Left colon (tissue), 2 donors: ENCODE measurements at regions not wholly inside any gene's neighbourhood (a gene's known extent, or its start where the extent isn't known, plus 50 kb on each side); places are given as distances from the start of the nearest gene placed in this dataset.
"Not testable (repeated sequence)": the region's sequence is repeated elsewhere in the genome, so short reads cannot be mapped to it uniquely, and the experiment has no call there.

Experiments
- ATAC-seq: fragments of 200-7000 bp; cut with Tn5 transposase; one replicate; pipeline ENCODE4 v1.9.1; 2020; ENCODE audit warnings: mild to moderate bottlenecking, moderate library complexity
- DNase-seq, 2 donors: peaks; one replicate each; pipeline ENCODE4 v3.0.0-alpha.2; 2020
- intact Hi-C, 2 donors: fragments of 100-400 bp; cut with DNase I in 1 of 2; cut with micrococcal nuclease in 1 of 2; formaldehyde crosslinking; loops; one replicate each; pipeline versions ENCODE4 v1.11.2 to v1.14.0; 2022; cut with DNase I, micrococcal nuclease
- donor health status: DM: no; HTN: no; CAD: no.
- donor health status: DM: yes; HTN: yes; CAD: no.

DNA sequence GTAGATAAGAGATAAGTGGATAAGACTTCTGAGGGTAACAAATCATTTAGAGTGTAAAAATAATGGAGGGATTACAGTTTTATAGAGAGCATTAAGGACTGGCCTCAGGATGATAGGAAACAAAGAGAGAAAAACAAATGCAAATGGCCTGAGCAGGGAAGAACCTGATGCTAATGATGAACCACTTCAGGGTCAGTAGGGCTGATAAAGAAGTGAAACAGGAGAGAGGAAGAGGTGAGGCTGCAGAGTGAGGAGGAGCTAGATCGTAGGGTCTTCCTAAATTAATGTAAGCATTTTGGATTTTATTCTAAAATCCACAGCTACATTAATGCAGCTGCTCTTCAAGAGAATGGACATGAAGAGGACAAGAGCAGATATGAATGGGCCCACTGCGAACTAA is 698.0 kb upstream of the MEF2C start:
- ATAC-seq (no peak), DNase-seq (no peak)
- intact Hi-C loops: no loop called here

DNA sequence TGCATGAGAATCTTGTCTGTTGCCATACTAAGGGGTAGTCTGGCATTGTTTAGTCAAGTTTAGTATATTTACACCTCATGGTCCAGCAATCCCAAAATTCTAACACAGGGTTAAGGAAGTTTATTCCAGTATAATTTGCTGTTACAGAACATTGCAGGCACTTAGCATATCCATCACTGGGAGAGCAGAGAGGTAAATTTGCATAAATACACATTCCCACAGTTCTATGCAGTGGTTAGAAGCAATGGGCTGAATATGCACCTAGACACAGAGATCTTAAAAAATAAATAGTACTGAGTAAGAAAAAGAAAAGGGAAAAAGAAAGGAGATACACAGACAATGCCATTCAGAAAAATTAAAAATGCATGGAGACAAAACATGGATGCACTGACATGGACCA is 692.3 kb upstream of the MEF2C start:
- ATAC-seq (no peak), DNase-seq (no peak)
- intact Hi-C loops: no loop called here

DNA sequence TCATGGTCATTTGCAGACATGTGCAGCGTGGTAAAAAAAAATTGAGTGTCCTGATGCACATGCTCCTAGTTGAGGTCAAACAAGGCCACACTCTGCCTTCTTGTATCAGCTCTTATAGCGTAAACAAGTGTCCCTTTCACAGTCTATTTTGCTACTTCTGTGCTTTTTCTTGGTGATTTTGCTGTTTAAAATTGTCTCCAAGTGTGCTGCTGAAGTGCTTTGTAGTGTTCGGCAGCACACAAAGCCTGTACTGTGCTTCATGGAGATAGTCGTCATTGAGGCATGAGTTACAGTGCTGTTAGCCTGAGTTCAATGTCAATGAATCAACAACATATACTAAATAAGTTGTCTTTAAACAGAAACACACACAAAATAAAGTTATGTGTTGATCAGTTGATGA is 690.4 kb upstream of the MEF2C start:
- no peak for DNase-seq
- no peak for ATAC-seq
- intact Hi-C loops: no loop called here

DNA sequence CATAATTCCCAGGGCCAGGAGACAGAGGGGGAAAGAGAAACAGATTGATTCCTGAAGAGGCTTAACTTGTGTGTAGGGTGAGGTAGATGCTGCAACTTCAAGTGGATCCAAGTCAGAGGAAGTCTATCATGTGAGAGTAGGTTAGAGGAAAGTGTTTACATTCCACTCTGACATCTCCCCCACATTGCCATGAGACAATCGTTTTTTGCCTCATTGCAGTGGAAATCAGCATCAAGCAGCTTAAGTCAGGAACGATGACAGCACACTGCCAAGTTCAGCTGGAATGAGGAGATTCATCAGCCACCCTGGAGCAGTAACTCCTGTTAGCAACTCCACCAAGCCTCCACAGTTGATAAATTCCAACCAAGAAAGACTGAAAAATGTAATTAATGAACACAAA is 689.7 kb upstream of the MEF2C start:
- DNase-seq (no peak), ATAC-seq (no peak)
- intact Hi-C loops: no loop called here

DNA sequence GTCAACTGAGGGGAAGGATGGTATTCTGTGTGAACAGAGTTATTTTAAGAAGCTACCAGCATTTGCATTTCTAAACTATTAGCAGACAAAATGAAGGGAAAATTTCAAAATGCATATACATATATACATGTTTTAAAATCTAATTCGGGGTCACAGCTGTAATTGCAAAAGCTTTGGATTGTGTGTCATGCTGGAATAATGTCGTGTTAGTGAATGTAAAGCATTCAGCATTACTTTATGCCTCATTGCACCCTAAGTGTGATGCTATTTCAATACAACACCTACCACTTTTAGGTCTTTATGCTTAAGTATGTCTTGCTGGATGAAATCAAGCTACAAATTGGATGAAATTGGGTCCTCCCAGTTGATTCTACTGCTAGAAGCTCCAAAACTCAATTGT is 687.6 kb upstream of the MEF2C start:
- DNase-seq (no peak), ATAC-seq (no peak)
- intact Hi-C loops: no loop called here

DNA sequence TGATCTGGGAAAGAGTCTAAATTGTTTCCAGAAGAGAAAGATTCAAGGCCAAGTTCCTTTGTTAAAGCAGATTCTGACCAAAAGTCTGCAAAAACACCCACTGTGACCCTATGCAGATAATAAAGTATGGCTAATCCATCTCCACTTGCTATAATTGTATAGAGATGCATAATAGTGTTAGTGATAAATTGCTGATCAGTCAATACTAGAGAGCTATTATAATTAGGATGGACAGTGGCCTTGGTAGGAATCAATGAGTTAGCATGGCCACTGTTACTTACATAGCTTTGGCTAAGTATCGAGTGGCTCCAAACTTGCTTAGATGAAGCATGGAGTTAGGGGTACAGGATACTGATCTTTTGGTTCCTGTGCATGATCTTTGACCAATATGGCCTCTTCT is 683.4 kb upstream of the MEF2C start:
- intact Hi-C loops: no loop called here
- no peak for ATAC-seq
- no peak for DNase-seq

DNA sequence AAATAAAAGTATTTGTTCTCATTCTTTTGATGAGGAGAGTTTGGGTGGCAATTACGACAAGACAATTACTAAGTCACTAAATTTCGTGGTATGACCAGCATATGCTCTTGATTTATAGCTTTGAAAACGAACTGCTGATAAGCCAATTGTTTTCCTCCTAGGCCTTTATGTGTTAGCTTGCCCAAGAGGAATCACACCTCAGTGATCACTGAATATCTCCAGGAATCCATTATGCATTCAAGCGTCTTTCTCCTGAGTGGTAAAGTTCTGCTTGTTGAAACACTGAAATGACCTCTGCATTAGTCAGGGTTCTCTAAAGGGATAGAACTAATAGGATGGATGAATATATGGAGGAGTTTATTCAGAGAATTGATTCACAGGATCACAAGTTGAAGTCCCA is 677.7 kb upstream of the MEF2C start:
- no peak for ATAC-seq
- intact Hi-C loops: no loop called here
- DNase-seq: no peak

DNA sequence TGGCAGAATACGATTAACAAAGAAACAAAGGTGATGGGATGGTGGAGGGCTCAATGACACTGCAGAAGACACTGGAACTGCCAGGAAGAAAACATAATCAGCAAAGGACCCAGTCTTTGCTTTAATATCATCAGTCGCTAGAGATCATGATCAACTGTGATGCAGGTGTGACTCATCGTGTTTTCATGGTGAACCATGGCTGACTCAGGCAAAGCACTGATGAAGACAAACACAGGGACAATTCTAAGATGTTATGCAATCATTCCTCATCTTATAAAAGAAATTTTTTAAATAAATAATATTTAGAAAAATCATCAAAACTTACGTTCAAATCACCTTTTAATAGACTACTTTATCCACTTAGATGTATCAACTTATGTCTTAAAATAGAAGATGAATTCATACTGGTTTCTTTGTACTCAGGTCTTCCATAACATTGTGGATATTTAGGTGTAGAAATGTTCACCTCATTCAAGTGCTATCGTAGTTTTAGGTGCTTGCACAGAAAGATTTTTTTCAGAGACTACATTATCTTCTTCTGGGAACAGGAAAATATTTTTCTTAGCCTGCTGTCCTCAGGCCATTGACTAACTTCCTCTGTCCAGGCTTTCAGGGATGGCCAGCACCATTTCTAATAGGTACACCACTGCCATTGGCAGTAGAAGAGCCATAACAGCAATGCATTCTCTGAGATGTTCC is 673.4 kb upstream of the MEF2C start:
- ATAC-seq: no peak
- intact Hi-C loops: no loop called here
- DNase-seq: no peak

DNA sequence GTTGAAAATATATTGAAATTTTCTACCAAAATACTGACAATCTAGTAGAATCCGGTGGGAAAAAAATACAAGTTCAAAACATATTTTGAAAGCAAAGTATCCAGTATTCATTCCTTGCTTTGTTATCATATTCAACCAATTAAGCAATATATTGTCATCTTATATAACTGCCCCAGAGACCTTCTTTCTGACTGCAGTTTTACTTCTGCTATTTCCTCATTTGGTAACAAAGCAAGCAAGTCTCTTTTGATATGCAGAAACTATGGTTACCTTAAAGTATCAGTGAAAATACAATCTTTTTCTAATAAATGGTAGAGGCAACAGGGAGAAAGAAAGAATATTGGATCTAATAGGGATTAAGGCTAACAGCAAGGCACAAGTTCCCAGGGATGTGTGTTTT is 663.7 kb upstream of the MEF2C start:
- intact Hi-C loops: no loop called here
- DNase-seq (no peak), ATAC-seq (no peak)

DNA sequence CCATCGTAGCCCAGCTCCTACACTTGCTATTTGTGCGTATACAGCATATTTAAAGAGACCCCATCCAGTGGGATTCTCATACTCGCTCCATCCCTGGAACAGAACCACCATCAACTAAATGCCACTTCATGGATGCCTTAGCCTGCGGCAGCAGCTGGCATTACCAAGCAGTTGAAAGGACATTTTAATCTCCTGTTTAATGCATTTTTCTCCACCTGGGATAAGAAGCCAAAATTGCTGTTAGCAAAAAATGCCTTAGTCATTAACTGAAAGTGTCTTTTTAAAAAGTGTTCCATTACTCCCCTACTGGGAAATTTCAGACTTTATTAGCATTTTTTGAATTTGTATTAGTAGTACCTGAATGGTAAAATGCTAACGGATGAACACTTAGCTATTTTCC is 662.6 kb upstream of the MEF2C start:
- DNase-seq: no peak
- no peak for ATAC-seq
- intact Hi-C loops: no loop called here

DNA sequence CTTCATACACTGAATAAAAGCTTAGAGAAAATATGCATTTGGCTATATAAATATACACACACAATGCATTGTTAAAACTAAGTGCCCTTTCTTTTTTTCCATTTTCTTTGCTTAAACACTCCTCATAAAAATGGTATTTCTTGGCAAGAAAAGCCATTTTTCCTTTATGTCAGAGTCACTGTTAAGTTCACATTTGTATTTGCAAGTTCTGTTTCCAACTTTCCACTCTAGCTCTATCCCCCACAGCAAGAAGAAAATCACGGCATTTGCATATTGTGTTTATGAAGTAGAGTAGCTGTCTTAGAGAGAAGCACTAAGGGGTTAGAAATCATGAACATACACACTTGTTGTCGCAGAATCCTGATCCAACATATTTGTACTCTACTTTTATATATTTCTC is 662.1 kb upstream of the MEF2C start:
- ATAC-seq (no peak), DNase-seq (no peak)
- intact Hi-C loops: no loop called here

DNA sequence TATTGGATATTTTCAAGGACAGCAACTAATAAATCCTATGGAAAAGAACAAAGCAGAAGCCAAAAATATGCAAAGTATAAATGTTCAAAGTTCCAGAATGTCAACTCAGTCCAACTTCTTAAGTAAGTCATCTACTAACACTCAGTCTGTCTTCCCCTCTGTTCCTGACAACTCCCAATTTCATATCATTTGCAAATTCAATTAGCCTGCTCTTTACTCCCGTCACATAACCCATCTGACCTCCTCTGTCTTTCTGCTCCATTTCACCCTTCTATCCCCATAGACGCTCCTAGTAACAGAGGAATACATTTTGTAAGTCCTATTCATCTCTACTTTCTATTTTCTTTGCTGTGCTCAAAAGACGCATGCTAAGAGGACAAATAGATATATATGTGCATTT is 659.8 kb upstream of the MEF2C start:
- no peak for ATAC-seq

DNA sequence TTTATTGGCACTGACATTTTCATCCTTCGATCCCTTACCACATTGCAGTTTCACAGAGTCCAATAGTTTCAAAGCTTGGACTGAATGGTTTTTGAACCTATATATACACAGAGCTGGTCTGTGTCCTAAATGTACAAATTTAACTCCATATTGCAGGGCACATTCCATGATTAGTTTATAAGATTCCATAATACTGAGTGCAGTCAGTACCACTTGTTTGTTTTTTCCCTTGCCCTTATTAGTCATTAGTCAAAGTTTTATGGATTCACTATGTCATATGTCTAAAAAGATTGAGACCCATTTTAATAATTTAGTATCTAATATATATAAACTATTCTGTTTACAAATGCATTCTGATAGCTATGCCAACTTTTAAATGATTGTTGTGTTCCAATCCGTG is 654.8 kb upstream of the MEF2C start:
- intact Hi-C loops: no loop called here
- ATAC-seq (no peak), DNase-seq (no peak)

More for the DNA sequence above, 659.8 kb upstream of the MEF2C start:
- intact Hi-C loops: no loop called here
- DNase-seq: no peak

DNA sequence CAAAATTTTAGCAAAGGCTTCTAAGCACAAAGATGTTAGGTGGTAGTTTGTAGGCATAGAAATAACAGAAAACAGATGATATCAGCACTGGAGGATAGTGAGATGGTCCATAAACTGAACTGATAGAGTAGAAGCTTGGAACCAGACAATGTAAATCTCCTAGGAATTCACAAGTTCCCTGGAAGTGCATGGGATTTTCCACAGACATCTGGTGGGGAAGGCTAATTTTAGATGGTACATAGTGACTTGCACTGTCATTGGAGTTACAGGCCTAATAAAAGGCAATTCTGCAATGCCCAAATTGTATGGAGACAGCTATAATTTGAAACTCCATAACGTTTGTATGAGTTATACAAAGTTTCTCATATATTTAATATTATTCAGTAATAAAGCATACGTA is 653.0 kb upstream of the MEF2C start:
- DNase-seq (no peak), ATAC-seq (no peak)
- intact Hi-C loops: no loop called here

DNA sequence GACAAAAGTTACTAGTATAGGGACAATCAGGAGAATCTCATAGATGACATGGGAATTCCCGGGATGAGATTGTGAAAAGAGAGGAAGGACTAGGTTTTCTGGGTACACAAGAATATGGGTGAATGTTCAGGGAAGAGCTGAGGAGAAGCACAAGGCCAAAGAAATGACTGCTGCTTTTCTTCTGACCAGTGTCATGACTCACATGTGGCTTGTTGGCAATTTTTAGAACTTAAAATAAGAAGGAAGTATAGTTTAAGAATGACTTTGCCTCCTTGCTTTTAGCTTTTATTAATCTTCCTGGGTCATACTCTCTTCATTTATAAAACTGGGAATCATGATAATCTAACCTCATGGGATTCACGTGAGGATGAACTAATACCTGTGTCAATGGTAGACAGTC is 652.4 kb upstream of the MEF2C start:
- DNase-seq: no peak
- ATAC-seq: no peak
- intact Hi-C loops: no loop called here

DNA sequence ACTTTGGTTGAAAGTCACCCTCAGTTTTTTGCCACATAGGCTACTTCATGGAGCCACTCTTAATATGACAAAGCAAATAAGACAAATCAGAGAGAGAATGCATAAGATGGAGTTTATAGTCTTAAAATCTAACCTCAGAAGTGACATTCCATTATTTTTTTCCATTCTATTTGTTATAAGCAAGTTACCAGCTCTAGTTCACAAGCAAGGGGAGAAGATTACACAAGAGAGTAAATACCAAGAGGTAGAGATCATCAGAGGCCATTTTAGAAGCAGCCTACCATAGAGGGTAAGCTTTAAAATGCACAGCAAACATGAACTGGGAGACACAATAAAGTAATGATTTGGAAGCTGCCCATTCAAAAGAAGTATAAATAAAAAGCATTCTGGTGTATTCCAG is 651.3 kb upstream of the MEF2C start:
- DNase-seq (no peak), ATAC-seq (no peak)
- intact Hi-C loops: no loop called here

DNA sequence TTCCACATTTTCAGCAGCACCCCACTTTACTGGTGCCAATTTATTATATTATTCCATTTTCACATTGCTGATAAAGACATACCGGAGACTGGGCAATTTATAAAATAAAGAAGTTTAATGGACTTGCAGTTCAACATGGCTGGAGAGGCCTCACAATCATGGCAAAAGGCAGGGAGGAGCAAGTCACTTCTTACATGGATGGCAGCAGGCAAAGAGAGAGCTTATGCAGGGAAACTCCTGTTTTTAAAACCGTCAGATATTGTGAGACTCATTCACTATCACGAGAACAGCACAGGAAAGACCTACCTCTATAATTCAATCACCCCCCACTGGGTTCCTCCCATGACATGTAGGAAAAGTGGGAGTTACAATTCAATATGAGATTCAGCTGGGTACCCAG is 641.8 kb upstream of the MEF2C start:
- intact Hi-C loops: no loop called here
- ATAC-seq: no peak
- no peak for DNase-seq

DNA sequence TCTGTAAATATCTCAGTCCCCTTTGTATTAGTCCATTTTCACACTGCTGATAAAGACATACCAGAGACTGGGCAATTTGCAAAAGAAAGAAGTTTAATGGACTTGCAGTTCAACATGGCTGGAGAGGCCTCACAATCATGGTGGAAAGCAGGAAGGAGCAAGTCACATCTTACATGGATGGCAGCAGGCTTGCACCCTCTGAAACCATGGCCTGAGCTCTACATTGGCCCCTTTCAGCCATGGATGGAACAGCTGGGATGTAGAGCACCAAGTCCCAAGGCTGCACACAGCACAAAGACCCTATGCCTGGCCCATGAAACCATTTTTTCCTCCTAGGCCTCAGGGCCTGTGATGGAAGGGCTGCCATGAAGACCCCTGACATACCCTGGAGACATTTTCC is 640.9 kb upstream of the MEF2C start:
- intact Hi-C loops, DNase-seq, ATAC-seq: not testable (repeated sequence)

DNA sequence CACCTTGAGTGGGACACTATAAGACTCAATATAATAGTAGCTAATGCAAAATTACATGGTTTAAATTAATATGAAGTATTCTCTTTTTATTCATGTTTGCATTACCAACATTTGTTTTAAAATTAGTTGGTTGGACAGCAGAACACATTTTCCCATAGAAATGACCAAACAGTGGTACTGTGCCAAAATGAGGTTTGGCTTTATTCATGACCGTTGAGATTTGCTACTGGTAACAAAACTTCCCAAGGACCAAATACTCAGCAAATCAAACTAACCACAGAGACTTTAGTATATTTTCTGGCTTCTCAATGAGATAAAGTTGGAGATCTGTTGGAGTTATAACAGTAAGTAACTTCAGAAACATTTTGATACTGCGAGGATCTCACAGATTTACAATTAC is 637.8 kb upstream of the MEF2C start:
- ATAC-seq (no peak), DNase-seq (no peak)
- intact Hi-C loops: no loop called here

DNA sequence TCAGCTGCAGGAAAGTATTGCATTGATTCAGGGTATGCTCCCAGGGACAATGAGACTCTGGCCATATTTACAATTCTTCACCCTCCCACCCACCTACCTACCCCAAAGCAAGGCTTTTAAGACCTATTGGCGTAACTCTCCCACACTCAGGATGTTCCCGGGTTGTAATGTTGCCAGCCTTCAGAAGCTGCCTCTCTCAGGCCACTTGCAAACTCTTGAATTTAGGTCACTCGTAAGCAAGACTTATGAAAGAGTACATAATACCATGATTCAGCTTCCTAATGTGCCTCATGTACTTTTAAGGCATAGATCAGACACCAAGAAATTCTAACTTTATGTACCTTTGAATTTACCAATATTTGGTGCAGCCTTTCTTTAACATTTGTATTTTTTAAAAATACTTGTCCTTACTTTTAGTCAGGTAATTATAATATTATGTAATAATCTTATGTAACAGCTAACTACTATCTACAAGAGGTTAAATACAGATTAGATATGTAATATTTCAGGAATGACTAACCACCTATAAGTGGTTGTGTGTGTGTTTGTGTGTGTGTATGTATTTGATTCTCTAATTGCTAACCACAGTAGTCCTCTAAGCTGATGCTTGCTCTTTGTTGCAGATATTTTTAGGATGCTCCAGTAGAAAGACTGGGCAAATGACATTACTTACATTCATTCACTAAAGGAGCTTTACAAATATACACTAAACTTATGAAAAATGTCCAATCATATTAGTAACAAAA is 630.5 kb upstream of the MEF2C start:
- intact Hi-C loops: no loop called here
- ATAC-seq: no peak

DNA sequence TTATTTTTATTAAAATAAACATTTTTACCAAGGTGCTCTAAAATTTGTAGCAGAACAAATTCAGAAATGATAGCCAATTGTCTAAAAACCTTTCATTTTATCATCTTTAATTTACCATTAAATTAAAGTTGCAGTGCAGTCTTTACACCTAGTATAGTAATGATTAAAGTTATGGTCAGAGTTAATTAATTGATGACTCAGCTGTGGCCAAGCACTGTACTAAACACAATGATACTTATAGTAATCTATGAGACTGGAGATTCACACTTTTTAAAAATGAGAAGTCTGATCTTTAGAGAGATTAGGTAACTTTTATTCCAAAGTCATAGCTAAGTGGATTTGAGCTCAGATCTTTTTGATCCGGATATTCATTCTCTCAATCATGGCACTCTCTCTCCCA is 621.1 kb upstream of the MEF2C start:
- DNase-seq (no peak), ATAC-seq (no peak)
- intact Hi-C loops: no loop called here

More for the DNA sequence above, 630.5 kb upstream of the MEF2C start:
- DNase-seq: no peak
